GM18909 (cell line): ENCODE measurements at regions not wholly inside any gene's neighbourhood (a gene's known extent, or its start where the extent isn't known, plus 50 kb on each side); places are given as distances from the start of the nearest gene placed in this dataset.
"Not testable (repeated sequence)": the region's sequence is repeated elsewhere in the genome, so short reads cannot be mapped to it uniquely, and the experiment has no call there.

ENCODE experiments used
- ATAC-seq: cut with Tn5 transposase; IDR thresholded peaks from one replicate; pipeline ENCODE4 v1.9.1; 2021; ENCODE audit warnings: mild to moderate bottlenecking; ENCODE audit not compliant: unreplicated experiment, poor library complexity

- ATAC-seq: no peak
Observed at GRCh38 chr14:84864548-84865271, 665.2 kb upstream of the FLRT2 start.

- no peak for ATAC-seq
Observed at GRCh38 chr14:84871734-84872133, 658.2 kb upstream of the FLRT2 start.

- ATAC-seq: no peak
Observed at GRCh38 chr14:84874436-84874835, 655.5 kb upstream of the FLRT2 start.

- ATAC-seq: no peak
Observed at GRCh38 chr14:84877061-84877460, 652.9 kb upstream of the FLRT2 start.

GRCh38 chr14:84882830-84883229 is 647.1 kb upstream of the FLRT2 start:
- ATAC-seq: no peak

- no peak for ATAC-seq
Observed at GRCh38 chr14:84885061-84885460, 644.9 kb upstream of the FLRT2 start.

- no peak for ATAC-seq
Observed at GRCh38 chr14:84891404-84891803, 638.5 kb upstream of the FLRT2 start.

- ATAC-seq: no peak
Observed at GRCh38 chr14:84894254-84894653, 635.7 kb upstream of the FLRT2 start.

- ATAC-seq: no peak
Observed at GRCh38 chr14:84922370-84922769, 607.6 kb upstream of the FLRT2 start.

GRCh38 chr14:84926656-84927055 is 603.3 kb upstream of the FLRT2 start:
- ATAC-seq: no peak

- no peak for ATAC-seq
Observed at GRCh38 chr14:84927096-84927827, 602.7 kb upstream of the FLRT2 start.

- ATAC-seq: no peak
Observed at GRCh38 chr14:84929086-84929485, 600.9 kb upstream of the FLRT2 start.

GRCh38 chr14:84929834-84930233 is 600.1 kb upstream of the FLRT2 start:
- ATAC-seq: no peak

GRCh38 chr14:84937016-84937415 is 592.9 kb upstream of the FLRT2 start:
- no peak for ATAC-seq

GRCh38 chr14:84937449-84937848 is 592.5 kb upstream of the FLRT2 start:
- ATAC-seq: no peak

- not testable (repeated sequence) for ATAC-seq
Observed at GRCh38 chr14:84944901-84945300, 585.0 kb upstream of the FLRT2 start.

GRCh38 chr14:84959851-84960520 is 570.0 kb upstream of the FLRT2 start:
- ATAC-seq: no peak

GRCh38 chr14:84961637-84962036 is 568.3 kb upstream of the FLRT2 start:
- no peak for ATAC-seq

- ATAC-seq: no peak
Observed at GRCh38 chr14:84963518-84963917, 566.4 kb upstream of the FLRT2 start.

- ATAC-seq: no peak
Observed at GRCh38 chr14:84965279-84965678, 564.7 kb upstream of the FLRT2 start.

- no peak for ATAC-seq
Observed at GRCh38 chr14:84969501-84969900, 560.4 kb upstream of the FLRT2 start.
